ENCODE measurements at regions not wholly inside any gene's neighbourhood (a gene's known extent, or its start where the extent isn't known, plus 50 kb on each side); places are given as distances from the start of the nearest gene placed in this dataset.
A peak's percentile ranks its signal among the peaks of the same experiment; 100 is the strongest.

- no peak for DNase-seq (ENCODE audit: low read depth)
- H3K4me3 ChIP-seq (ENCODE audit: control insufficient read depth, low read depth, low read length): no peak overlapping the region
- no peak for TF ChIP-seq CTCF (IDR thresholded peaks at IDR 0.05; ENCODE audit: control insufficient read depth, insufficient read depth, low read depth, low read length, missing control alignments)
These were observed 111.9 kb upstream of the VRK2 start for GRCh38 chr2:57934659-57935058.

- TF ChIP-seq CTCF (IDR thresholded peaks at IDR 0.05; ENCODE audit: control insufficient read depth, insufficient read depth, low read depth, low read length, missing control alignments): no peak
- no peak for DNase-seq (ENCODE audit: low read depth)
- H3K4me3 ChIP-seq (ENCODE audit: control insufficient read depth, low read depth, low read length): no peak overlapping the region
These were observed 110.4 kb upstream of the VRK2 start for GRCh38 chr2:57936216-57936615.

GRCh38 chr2:57937456-57937855 lies 109.2 kb upstream of the VRK2 start:
- DNase-seq (ENCODE audit: low read depth): no peak

GRCh38 chr2:57941816-57942215 lies 104.8 kb upstream of the VRK2 start:
- TF ChIP-seq CTCF (IDR thresholded peaks at IDR 0.05; ENCODE audit: control insufficient read depth, insufficient read depth, low read depth, low read length, missing control alignments): no peak
- no peak for DNase-seq (ENCODE audit: low read depth)

More at GRCh38 chr2:57937456-57937855, 109.2 kb upstream of the VRK2 start:
- no peak overlapping the region for H3K4me3 ChIP-seq (ENCODE audit: control insufficient read depth, low read depth, low read length)
- TF ChIP-seq CTCF (IDR thresholded peaks at IDR 0.05; ENCODE audit: control insufficient read depth, insufficient read depth, low read depth, low read length, missing control alignments): no peak

GRCh38 chr2:57943315-57943714 lies 103.3 kb upstream of the VRK2 start:
- TF ChIP-seq CTCF (IDR thresholded peaks at IDR 0.05; ENCODE audit: control insufficient read depth, insufficient read depth, low read depth, low read length, missing control alignments): no peak
- no peak overlapping the region for H3K4me3 ChIP-seq (ENCODE audit: control insufficient read depth, low read depth, low read length)
- DNase-seq (ENCODE audit: low read depth): peak; percentile 21

More at GRCh38 chr2:57941816-57942215, 104.8 kb upstream of the VRK2 start:
- no peak overlapping the region for H3K4me3 ChIP-seq (ENCODE audit: control insufficient read depth, low read depth, low read length)

GRCh38 chr2:57947398-57947797 lies 99.2 kb upstream of the VRK2 start:
- H3K4me3 ChIP-seq (ENCODE audit: control insufficient read depth, low read depth, low read length): no peak overlapping the region
- DNase-seq (ENCODE audit: low read depth): no peak
- no peak for TF ChIP-seq CTCF (IDR thresholded peaks at IDR 0.05; ENCODE audit: control insufficient read depth, insufficient read depth, low read depth, low read length, missing control alignments)

GRCh38 chr2:57954020-57954419 lies 92.6 kb upstream of the VRK2 start:
- no peak for DNase-seq (ENCODE audit: low read depth)
- no peak for TF ChIP-seq CTCF (IDR thresholded peaks at IDR 0.05; ENCODE audit: control insufficient read depth, insufficient read depth, low read depth, low read length, missing control alignments)
- H3K4me3 ChIP-seq (ENCODE audit: control insufficient read depth, low read depth, low read length): no peak overlapping the region

Measured in AG09309 (cell line).